GM23338 (cell line): ENCODE measurements at regions not wholly inside any gene's neighbourhood (a gene's known extent, or its start where the extent isn't known, plus 50 kb on each side); places are given as distances from the start of the nearest gene placed in this dataset.

ENCODE experiments used
- ATAC-seq: fragments of 200-7000 bp; cut with Tn5 transposase; 3 replicates; pipeline ENCODE4 v1.9.1; 2020
- DNase-seq: peaks from one replicate; pipeline ENCODE4 v3.0.0-alpha.2; 2015; ENCODE audit warnings: low spot score
- H2AFZ ChIP-seq: fragments of 200-600 bp; sonication (generic); 2 replicates; pipeline ENCODE4 v1.8.0; 2016; ENCODE audit warnings: antibody characterized with exemption, mild to moderate bottlenecking, moderate library complexity
- H3F3A ChIP-seq: fragments of 200-600 bp; sonication (generic); replicated peaks from 2 replicates; pipeline ENCODE4 v1.8.0; 2017; ENCODE audit warnings: antibody characterized with exemption, mixed run types, low read depth
- H3K27ac ChIP-seq: fragments of 200-600 bp; sonication (generic); 2 replicates; pipeline ENCODE4 v1.6.1; 2016; ENCODE audit warnings: low read depth
- H3K27me3 ChIP-seq: fragments of 200-600 bp; sonication (generic); 2 replicates; pipeline ENCODE4 v1.8.0; 2016; ENCODE audit warnings: mild to moderate bottlenecking, mixed run types, moderate library complexity; ENCODE audit not compliant: insufficient read depth
- H3K36me3 ChIP-seq: fragments of 200-600 bp; sonication (generic); 2 replicates; pipeline ENCODE4 v1.8.0; 2016; ENCODE audit warnings: mild to moderate bottlenecking; ENCODE audit not compliant: insufficient read depth
- H3K4me1 ChIP-seq: fragments of 200-600 bp; sonication (generic); 2 replicates; pipeline ENCODE4 v1.8.0; 2016; ENCODE audit warnings: mild to moderate bottlenecking, moderate library complexity; ENCODE audit not compliant: insufficient read depth
- H3K4me2 ChIP-seq: fragments of 200-600 bp; sonication (generic); 2 replicates; pipeline ENCODE4 v1.7.1; 2017; ENCODE audit warnings: mixed run types
- H3K4me3 ChIP-seq: fragments of 200-600 bp; sonication (generic); 2 replicates; pipeline ENCODE4 v1.6.1; 2016; ENCODE audit warnings: mixed run types
- H3K79me2 ChIP-seq: fragments of 200-600 bp; sonication (generic); replicated peaks from 2 replicates; pipeline ENCODE4 v1.8.0; 2017; ENCODE audit warnings: mild to moderate bottlenecking; ENCODE audit not compliant: insufficient read depth
- H3K9me2 ChIP-seq: fragments of 200-600 bp; sonication (generic); 2 replicates; pipeline ENCODE4 v1.8.0; 2017; ENCODE audit not compliant: insufficient read depth
- H4K20me1 ChIP-seq: fragments of 200-600 bp; sonication (generic); replicated peaks from 2 replicates; pipeline ENCODE4 v1.8.0; 2017; ENCODE audit warnings: mild to moderate bottlenecking; ENCODE audit not compliant: insufficient read depth
- H3K27ac Mint-ChIP-seq: 2 replicates; pipeline ENCODE4 v1.8.0; 2020; ENCODE audit warnings: inconsistent platforms, mild to moderate bottlenecking, moderate library complexity, mixed read lengths
- H3K27me3 Mint-ChIP-seq: 3 replicates; pipeline ENCODE4 v1.8.0; 2022; ENCODE audit warnings: low read depth, mild to moderate bottlenecking, moderate library complexity, mixed read lengths, inconsistent platforms; ENCODE audit not compliant: insufficient read depth, poor library complexity
- H3K36me3 Mint-ChIP-seq: 3 replicates; pipeline ENCODE4 v1.8.0; 2021; ENCODE audit warnings: low read depth, mild to moderate bottlenecking, inconsistent platforms, moderate library complexity, mixed read lengths
- H3K4me1 Mint-ChIP-seq: 3 replicates; pipeline ENCODE4 v1.8.0; 2020; ENCODE audit warnings: mild to moderate bottlenecking, inconsistent platforms, mixed read lengths
- H3K4me3 Mint-ChIP-seq: 3 replicates; pipeline ENCODE4 v1.8.0; 2021; ENCODE audit warnings: moderate library complexity, mild to moderate bottlenecking, inconsistent platforms, mixed read lengths
- H3K9me3 Mint-ChIP-seq: 3 replicates; pipeline ENCODE4 v1.8.0; 2020; ENCODE audit warnings: moderate library complexity, mild to moderate bottlenecking, inconsistent platforms, mixed read lengths
- CREB1 ChIP-seq: fragments of 250-450 bp; sonication (Bioruptor Pico); IDR thresholded peaks from 2 replicates; pipeline ENCODE4 v1.5.0; 2020; ENCODE audit warnings: low read depth, mild to moderate bottlenecking, moderate library complexity
- CTCF ChIP-seq, 2 experiments: fragments of 200-600 bp in 1 of 2; sonication (generic) in 1 of 2; conservative IDR thresholded peaks; 2 replicates each; pipeline versions ENCODE4 v1.5.1 to v1.6.1; 2016 to 2017; ENCODE audit warnings: antibody characterized with exemption in 2 of 2, low read depth in 2 of 2, mild to moderate bottlenecking in 2 of 2, moderate library complexity in 1 of 2
- EZH2 ChIP-seq: fragments of 200-600 bp; sonication (generic); IDR thresholded peaks from one replicate; pipeline ENCODE4 v1.8.0; 2017; ENCODE audit warnings: antibody characterized with exemption, mild to moderate bottlenecking, low read depth; ENCODE audit not compliant: unreplicated experiment
- JUNB ChIP-seq: IDR thresholded peaks from one replicate; pipeline ENCODE4 v1.6.1; 2016; ENCODE audit warnings: antibody characterized with exemption; ENCODE audit not compliant: unreplicated experiment
- NANOG ChIP-seq: IDR thresholded peaks from 2 replicates; pipeline ENCODE4 v1.6.1; 2016; ENCODE audit warnings: antibody characterized with exemption, borderline replicate concordance
- POLR2AphosphoS5 ChIP-seq: IDR thresholded peaks from 2 replicates; pipeline ENCODE4 v1.6.1; 2016; ENCODE audit warnings: antibody characterized with exemption, low read depth
- STAT1 ChIP-seq: IDR thresholded peaks from one replicate; pipeline ENCODE4 v1.6.1; 2016; ENCODE audit warnings: antibody characterized with exemption; ENCODE audit not compliant: unreplicated experiment
- ZNF114 ChIP-seq: fragments of 250-450 bp; sonication (Bioruptor Pico); IDR thresholded peaks from 2 replicates; pipeline ENCODE4 v1.5.0; 2020; ENCODE audit warnings: mild to moderate bottlenecking, moderate library complexity
- ZNF331 ChIP-seq: fragments of 250-450 bp; sonication (Bioruptor Pico); IDR thresholded peaks from 2 replicates; pipeline ENCODE4 v1.5.0; 2020; ENCODE audit warnings: low read depth, mild to moderate bottlenecking, moderate library complexity
- ZNF462 ChIP-seq: fragments of 250-450 bp; sonication (Bioruptor Pico); IDR thresholded peaks from 2 replicates; pipeline ENCODE4 v1.5.0; 2020; ENCODE audit warnings: mild to moderate bottlenecking, moderate library complexity
- TF ChIP-seq, protein P1 (sequence below): IDR thresholded peaks from one replicate; pipeline ENCODE4 v1.6.1; 2018; ENCODE audit warnings: antibody characterized with exemption; ENCODE audit not compliant: unreplicated experiment
- TF ChIP-seq, protein P2 (sequence below): IDR thresholded peaks from 2 replicates; pipeline ENCODE4 v1.6.1; 2016; ENCODE audit warnings: antibody characterized with exemption

DNA sequence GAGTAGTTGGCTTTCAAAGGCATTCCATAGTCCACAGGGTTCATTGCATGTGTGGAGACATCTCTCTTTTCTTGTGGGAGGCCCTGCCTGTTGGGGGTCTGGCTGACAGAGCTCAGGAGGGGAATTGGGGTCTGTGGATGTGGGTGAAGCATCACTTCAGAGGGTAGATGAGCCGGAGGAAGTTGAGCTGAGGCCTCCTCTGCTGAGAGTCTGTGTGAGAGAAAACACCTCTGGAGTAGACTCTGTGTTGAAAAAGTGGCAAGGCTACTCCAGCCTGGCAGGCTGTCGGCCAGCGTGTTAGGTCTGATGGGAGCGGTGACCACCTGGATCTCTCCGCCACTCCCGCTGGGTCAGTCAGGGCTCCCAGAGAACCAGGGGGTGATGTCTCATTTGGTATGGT, 358.0 kb upstream of the MGMT start (continued):
- TF ChIP-seq ZNF462 (CRISPR knock-in tag), result no peak
- no peak for TF ChIP-seq NANOG
- no peak for TF ChIP-seq JUNB
- no peak for TF ChIP-seq EZH2
- TF ChIP-seq STAT1, result no peak
- no peak for TF ChIP-seq ZNF331 (CRISPR knock-in tag)
- TF ChIP-seq ZNF114, result no peak

DNA sequence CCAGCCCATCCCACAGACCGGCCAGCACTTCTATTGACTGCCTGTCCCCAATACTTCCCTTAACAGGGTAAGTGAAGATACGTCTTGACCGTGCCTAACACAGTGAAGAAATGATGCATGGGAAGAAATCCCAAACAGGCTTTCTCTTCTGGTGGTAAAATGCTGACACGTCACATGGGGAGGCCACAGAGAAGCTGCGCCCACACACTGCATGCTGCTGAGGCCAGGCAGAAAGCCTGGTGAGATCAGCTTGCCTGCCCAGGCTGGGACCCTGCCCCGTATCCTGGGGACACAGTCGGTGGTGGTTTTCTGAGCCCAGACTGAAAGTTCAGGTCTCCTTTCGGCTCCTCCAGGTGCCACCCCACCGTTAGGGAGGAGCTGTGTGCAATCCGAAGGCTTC, 356.3 kb upstream of the MGMT start:
- Histone ChIP-seq H3K27ac (no peak overlapping the region), H3K4me1 (no peaks in the 10 kb centered on the region), H3K27me3 (no peaks in the 10 kb centered on the region), H3F3A (no peaks in the 10 kb centered on the region), H4K20me1 (no peaks in the 10 kb centered on the region), H3K9me2 (peaks cover 12% of the 10 kb centered on the region; the same call in 1 of the 2 replicates), H3K4me2 (no peak overlapping the region), H3K79me2 (no peaks in the 10 kb centered on the region), H3K36me3 (no peaks in the 10 kb centered on the region), H3K4me3 (no peak overlapping the region), H2AFZ (no peak overlapping the region)
- Mint-ChIP-seq H3K9me3 (no peaks in the 10 kb centered on the region), H3K4me3 (no peak overlapping the region), H3K36me3 (no peaks in the 10 kb centered on the region; the same call in 2 of the 3 replicates), H3K27ac (no peak overlapping the region), H3K27me3 (peaks cover 13% of the 10 kb centered on the region), H3K4me1 (no peaks in the 10 kb centered on the region)
- DNase-seq (no peak), ATAC-seq (no peak)
- TF ChIP-seq JUNB (no peak), ZNF114 (no peak), EZH2 (no peak), STAT1 (no peak), CREB1 (no peak), ZNF331 (CRISPR knock-in tag) (no peak), CTCF (conservative IDR thresholded peaks at IDR 0.05; ENCODE audit: low read depth in 2 of 2) (no peak), NANOG (no peak), POLR2AphosphoS5 (no peak)
- TF ChIP-seq, protein P1, sequence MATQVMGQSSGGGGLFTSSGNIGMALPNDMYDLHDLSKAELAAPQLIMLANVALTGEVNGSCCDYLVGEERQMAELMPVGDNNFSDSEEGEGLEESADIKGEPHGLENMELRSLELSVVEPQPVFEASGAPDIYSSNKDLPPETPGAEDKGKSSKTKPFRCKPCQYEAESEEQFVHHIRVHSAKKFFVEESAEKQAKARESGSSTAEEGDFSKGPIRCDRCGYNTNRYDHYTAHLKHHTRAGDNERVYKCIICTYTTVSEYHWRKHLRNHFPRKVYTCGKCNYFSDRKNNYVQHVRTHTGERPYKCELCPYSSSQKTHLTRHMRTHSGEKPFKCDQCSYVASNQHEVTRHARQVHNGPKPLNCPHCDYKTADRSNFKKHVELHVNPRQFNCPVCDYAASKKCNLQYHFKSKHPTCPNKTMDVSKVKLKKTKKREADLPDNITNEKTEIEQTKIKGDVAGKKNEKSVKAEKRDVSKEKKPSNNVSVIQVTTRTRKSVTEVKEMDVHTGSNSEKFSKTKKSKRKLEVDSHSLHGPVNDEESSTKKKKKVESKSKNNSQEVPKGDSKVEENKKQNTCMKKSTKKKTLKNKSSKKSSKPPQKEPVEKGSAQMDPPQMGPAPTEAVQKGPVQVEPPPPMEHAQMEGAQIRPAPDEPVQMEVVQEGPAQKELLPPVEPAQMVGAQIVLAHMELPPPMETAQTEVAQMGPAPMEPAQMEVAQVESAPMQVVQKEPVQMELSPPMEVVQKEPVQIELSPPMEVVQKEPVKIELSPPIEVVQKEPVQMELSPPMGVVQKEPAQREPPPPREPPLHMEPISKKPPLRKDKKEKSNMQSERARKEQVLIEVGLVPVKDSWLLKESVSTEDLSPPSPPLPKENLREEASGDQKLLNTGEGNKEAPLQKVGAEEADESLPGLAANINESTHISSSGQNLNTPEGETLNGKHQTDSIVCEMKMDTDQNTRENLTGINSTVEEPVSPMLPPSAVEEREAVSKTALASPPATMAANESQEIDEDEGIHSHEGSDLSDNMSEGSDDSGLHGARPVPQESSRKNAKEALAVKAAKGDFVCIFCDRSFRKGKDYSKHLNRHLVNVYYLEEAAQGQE, result no peak
- TF ChIP-seq, protein P2, sequence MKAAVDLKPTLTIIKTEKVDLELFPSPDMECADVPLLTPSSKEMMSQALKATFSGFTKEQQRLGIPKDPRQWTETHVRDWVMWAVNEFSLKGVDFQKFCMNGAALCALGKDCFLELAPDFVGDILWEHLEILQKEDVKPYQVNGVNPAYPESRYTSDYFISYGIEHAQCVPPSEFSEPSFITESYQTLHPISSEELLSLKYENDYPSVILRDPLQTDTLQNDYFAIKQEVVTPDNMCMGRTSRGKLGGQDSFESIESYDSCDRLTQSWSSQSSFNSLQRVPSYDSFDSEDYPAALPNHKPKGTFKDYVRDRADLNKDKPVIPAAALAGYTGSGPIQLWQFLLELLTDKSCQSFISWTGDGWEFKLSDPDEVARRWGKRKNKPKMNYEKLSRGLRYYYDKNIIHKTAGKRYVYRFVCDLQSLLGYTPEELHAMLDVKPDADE, result no peak
